Psoas muscle (tissue), 7 donors: ENCODE measurements at regions not wholly inside any gene's neighbourhood (a gene's known extent, or its start where the extent isn't known, plus 50 kb on each side); places are given as distances from the start of the nearest gene placed in this dataset.

Source experiments
- ATAC-seq, 4 donors: fragments of 200-7000 bp; cut with Tn5 transposase; one replicate each; pipeline ENCODE4 v1.9.1; 2020; ENCODE audit warnings: moderate library complexity in 3 of 4, mild to moderate bottlenecking in 2 of 4
- DNase-seq, 2 donors: peaks; one replicate each; pipeline ENCODE4 v3.0.0-alpha.2; 2020
- H3K27ac ChIP-seq: fragments of 200-600 bp; one replicate; pipeline ENCODE4 v1.8.0; 2022
- H3K27me3 ChIP-seq, 3 donors: fragments of 200-600 bp in 1 of 3; one replicate each; pipeline versions ENCODE4 v1.6.1 to v1.8.0; 2013 to 2022; ENCODE audit warnings: low read length in 2 of 3, mild to moderate bottlenecking in 2 of 3, moderate library complexity in 1 of 3; ENCODE audit not compliant: insufficient read depth in 3 of 3
- H3K36me3 ChIP-seq, 2 donors: fragments of 200-600 bp in 1 of 2; one replicate each; pipeline versions ENCODE4 v1.6.1 to v1.8.0; 2013 to 2022; ENCODE audit warnings: low read depth in 1 of 2, mild to moderate bottlenecking in 1 of 2, moderate library complexity in 1 of 2; ENCODE audit not compliant: insufficient read depth in 1 of 2
- H3K4me1 ChIP-seq: fragments of 200-600 bp; one replicate; pipeline ENCODE4 v1.8.0; 2022
- H3K4me3 ChIP-seq: fragments of 200-600 bp; one replicate; pipeline ENCODE4 v1.8.0; 2022; ENCODE audit warnings: mild to moderate bottlenecking
- H3K9me3 ChIP-seq: fragments of 200-600 bp; one replicate; pipeline ENCODE4 v1.8.0; 2022
- CTCF ChIP-seq: fragments of 200-600 bp; IDR thresholded peaks from one replicate; pipeline ENCODE4 v1.8.0; 2022; ENCODE audit warnings: antibody characterized with exemption
- WGBS, 3 donors: extraction: QIAGEN DNeasy Blood & Tissue Kit; methylation state at CpG; one replicate each; pipeline versions ENCODE4 v1.1.6 to v1.1.7; 2013; 5-methylcytosine and 5-hydroxymethylcytosine counted together
- intact Hi-C, 2 donors: fragments of 100-400 bp; cut with DNase I; formaldehyde crosslinking; loops; one replicate each; pipeline versions ENCODE4 v1.11.0 to v1.14.2; 2022
- donor health status: healthy with polysubstance abuse.
- donor health status: DM: no; HTN: no; CAD: no; lungs with moderate emphysema.
- donor health status: Bipolar disorder and iron deficiency.
- donor health status: healthy.
- donor health status: DM: yes; HTN: yes; CAD: no.
- donor health status: DM: no; HTN: no; CAD: no.
- donor health status: DM: yes; HTN: yes; CAD: no.

- Histone ChIP-seq H3K4me3 (no peak overlapping the region), H3K27me3 (no peaks in the 10 kb centered on the region), H3K36me3 (no peaks in the 10 kb centered on the region), H3K27ac (no peak overlapping the region), H3K9me3 (peaks cover 2% of the 10 kb centered on the region), H3K4me1 (no peaks in the 10 kb centered on the region)
- intact Hi-C loops: no loop called here
- WGBS, 3 donors: 53 to 62% (median 54%) methylated on average over 3 of the region's 3 CpGs
- no peak for TF ChIP-seq CTCF
- no peak for DNase-seq
- no peak for ATAC-seq
Measured at GRCh38 chr16:59087641-59088040, 353.5 kb upstream of the GOT2 start.

- TF ChIP-seq CTCF: no peak
- no peaks in the 10 kb centered on the region for H3K36me3 ChIP-seq
- ATAC-seq (no peak), DNase-seq (no peak)
- no peaks in the 10 kb centered on the region for H3K4me1 ChIP-seq
- no peak overlapping the region for H3K4me3 ChIP-seq
- intact Hi-C loops: no loop called here
- no peak overlapping the region for H3K27ac ChIP-seq
- no peaks in the 10 kb centered on the region for H3K9me3 ChIP-seq
- no peaks in the 10 kb centered on the region for H3K27me3 ChIP-seq
- 38 to 58% (median 38%) methylated on average over 1 of the region's 1 CpG for WGBS, 3 donors
Measured at GRCh38 chr16:59067205-59067604, 333.1 kb upstream of the GOT2 start.

GRCh38 chr16:59060207-59060606 lies 326.1 kb upstream of the GOT2 start:
- TF ChIP-seq CTCF: no peak
- Histone ChIP-seq H3K4me1 (no peaks in the 10 kb centered on the region), H3K9me3 (no peaks in the 10 kb centered on the region), H3K36me3 (no peaks in the 10 kb centered on the region), H3K27me3 (no peaks in the 10 kb centered on the region), H3K4me3 (no peak overlapping the region), H3K27ac (no peak overlapping the region)
- ATAC-seq (no peak), DNase-seq (no peak)
- WGBS, 3 donors: 71 to 76% (median 74%) methylated on average over 1 of the region's 1 CpG
- intact Hi-C loops: no loop called here

GRCh38 chr16:59058250-59058649 lies 324.1 kb upstream of the GOT2 start:
- Histone ChIP-seq H3K4me3 (no peak overlapping the region), H3K27me3 (no peaks in the 10 kb centered on the region), H3K4me1 (no peaks in the 10 kb centered on the region), H3K9me3 (no peaks in the 10 kb centered on the region), H3K36me3 (no peaks in the 10 kb centered on the region), H3K27ac (no peak overlapping the region)
- 85 to 89% (median 87%) methylated on average over 2 of the region's 2 CpGs for WGBS, 3 donors
- ATAC-seq (no peak), DNase-seq (no peak)
- intact Hi-C loops: no loop called here
- TF ChIP-seq CTCF: no peak

GRCh38 chr16:59053911-59054310 lies 319.8 kb upstream of the GOT2 start:
- Histone ChIP-seq H3K27me3 (no peaks in the 10 kb centered on the region), H3K36me3 (no peaks in the 10 kb centered on the region), H3K4me3 (no peak overlapping the region), H3K9me3 (no peaks in the 10 kb centered on the region), H3K4me1 (no peaks in the 10 kb centered on the region), H3K27ac (no peak overlapping the region)
- no peak for TF ChIP-seq CTCF
- 44 to 65% (median 45%) methylated on average over 3 of the region's 3 CpGs for WGBS, 3 donors
- ATAC-seq (no peak), DNase-seq (no peak)
- intact Hi-C loops: no loop called here
